GM06990 (cell line): ENCODE measurements at regions not wholly inside any gene's neighbourhood (a gene's known extent, or its start where the extent isn't known, plus 50 kb on each side); places are given as distances from the start of the nearest gene placed in this dataset.

ENCODE experiments used
- DNase-seq: peaks from one replicate; pipeline ENCODE4 v3.0.0-alpha.2; 2011; ENCODE audit not compliant: insufficient read length; ENCODE audit errors: extremely low read depth
- H3K27me3 ChIP-seq: replicated peaks from 2 replicates; pipeline ENCODE4 v1.6.0; 2011; ENCODE audit warnings: low read length; ENCODE audit not compliant: control insufficient read depth, insufficient read depth
- H3K36me3 ChIP-seq: 2 replicates; pipeline ENCODE4 v1.5.1; 2011; ENCODE audit warnings: low read length; ENCODE audit not compliant: control insufficient read depth, insufficient read depth
- H3K4me3 ChIP-seq: replicated peaks from 2 replicates; pipeline ENCODE4 v1.5.1; 2011; ENCODE audit warnings: low read depth, mild to moderate bottlenecking, control low read depth, low read length
- TF ChIP-seq, protein P1 (sequence below): IDR thresholded peaks from 2 replicates; pipeline ENCODE4 v1.5.1; 2011; ENCODE audit warnings: low read length, control low read depth, mild to moderate bottlenecking, inconsistent platforms; ENCODE audit not compliant: insufficient read depth, poor library complexity, severe bottlenecking

DNA sequence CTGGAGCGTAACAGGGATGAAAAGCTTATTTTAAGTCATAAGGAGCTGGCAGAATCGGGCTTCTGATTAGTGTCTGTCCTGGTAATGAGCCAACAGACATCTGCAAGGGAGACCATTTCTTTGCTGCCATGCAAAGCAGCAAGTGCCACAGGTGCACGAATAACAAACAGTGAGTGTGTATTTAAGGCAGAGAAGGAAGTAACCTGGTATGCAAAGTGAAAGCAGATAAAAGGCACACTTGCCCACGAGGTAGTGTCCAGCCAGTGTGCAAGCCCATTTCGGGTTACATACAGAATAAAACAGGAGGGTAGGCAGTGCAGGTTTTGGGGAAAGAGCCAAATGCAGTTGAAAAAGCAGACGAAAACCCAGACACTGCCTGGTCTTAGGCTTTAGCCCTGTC lies 1153.7 kb downstream of the SI start:
- H3K36me3 ChIP-seq: no peaks in the 10 kb centered on the region
- DNase-seq: no peak
- TF ChIP-seq, protein P1, sequence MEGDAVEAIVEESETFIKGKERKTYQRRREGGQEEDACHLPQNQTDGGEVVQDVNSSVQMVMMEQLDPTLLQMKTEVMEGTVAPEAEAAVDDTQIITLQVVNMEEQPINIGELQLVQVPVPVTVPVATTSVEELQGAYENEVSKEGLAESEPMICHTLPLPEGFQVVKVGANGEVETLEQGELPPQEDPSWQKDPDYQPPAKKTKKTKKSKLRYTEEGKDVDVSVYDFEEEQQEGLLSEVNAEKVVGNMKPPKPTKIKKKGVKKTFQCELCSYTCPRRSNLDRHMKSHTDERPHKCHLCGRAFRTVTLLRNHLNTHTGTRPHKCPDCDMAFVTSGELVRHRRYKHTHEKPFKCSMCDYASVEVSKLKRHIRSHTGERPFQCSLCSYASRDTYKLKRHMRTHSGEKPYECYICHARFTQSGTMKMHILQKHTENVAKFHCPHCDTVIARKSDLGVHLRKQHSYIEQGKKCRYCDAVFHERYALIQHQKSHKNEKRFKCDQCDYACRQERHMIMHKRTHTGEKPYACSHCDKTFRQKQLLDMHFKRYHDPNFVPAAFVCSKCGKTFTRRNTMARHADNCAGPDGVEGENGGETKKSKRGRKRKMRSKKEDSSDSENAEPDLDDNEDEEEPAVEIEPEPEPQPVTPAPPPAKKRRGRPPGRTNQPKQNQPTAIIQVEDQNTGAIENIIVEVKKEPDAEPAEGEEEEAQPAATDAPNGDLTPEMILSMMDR: no peak

DNA sequence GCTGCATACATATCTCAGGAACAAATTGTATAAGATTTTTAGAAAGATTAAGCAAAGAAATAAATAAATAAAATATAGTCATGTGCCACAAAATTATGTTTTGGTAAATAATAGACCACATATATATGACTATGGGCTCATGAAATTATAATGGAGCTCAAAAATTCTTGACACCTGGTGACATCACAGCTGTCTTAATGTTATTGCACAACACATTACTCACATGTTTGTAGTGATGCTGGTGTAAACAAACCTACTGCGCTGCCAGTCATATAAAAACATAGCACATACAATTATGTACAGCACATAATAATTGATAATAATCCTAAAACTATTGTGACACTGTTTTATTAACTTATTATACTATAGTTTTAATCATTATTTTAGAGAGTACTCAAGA lies 1159.1 kb downstream of the SI start:
- H3K4me3 ChIP-seq: no peak overlapping the region
- no peaks in the 10 kb centered on the region for H3K27me3 ChIP-seq
- TF ChIP-seq, protein P1: no peak
- no peak for DNase-seq
- H3K36me3 ChIP-seq: no peaks in the 10 kb centered on the region

More for the DNA sequence above, 1153.7 kb downstream of the SI start:
- Histone ChIP-seq H3K4me3 (no peak overlapping the region), H3K27me3 (no peaks in the 10 kb centered on the region)

DNA sequence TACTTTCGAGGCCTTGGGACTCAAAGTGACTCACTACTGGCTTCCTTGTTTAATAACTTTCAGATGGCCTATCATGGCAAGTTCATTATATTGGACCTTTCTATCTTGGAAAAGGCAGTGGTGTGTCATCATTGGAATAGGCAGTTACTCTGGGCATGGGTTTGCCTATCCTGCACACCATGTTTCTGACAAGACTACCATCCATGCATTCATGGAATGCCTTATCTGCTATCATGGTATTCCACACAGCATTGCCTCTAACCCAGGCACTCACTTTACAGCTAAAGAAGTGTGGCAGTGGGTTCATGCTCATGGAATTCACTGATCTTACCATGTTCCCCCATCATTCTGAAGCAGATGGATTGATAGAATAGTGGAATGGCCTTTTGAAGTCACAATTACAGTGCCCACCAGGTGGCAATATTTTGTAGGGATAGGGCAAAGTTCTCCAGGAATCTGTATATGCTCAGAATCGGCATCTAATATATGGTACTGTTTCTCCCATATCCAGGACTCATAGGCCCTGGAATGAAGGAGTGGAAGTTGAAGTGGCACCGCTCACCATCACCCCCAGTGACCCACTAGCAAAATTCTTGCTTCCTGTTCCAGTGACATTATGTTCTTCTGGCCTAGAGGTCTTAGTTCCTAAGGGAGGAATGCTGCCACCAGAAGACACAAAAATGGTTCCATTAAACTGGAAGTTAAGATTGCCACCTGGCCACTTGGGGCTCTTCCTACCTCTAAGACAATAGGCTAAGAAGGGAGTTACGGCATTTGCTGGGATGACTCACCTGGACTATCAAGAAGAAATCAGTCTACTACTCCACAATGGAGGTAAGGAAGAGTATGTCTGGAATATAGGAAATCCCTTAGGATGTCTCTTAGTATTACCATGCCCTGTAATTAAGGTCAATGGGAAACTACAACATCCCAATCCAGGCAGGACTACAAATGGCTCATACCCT lies 1161.4 kb downstream of the SI start:
- H3K27me3 ChIP-seq: no peaks in the 10 kb centered on the region
- TF ChIP-seq, protein P1: no peak
- H3K4me3 ChIP-seq: no peak overlapping the region
- no peaks in the 10 kb centered on the region for H3K36me3 ChIP-seq
- no peak for DNase-seq

DNA sequence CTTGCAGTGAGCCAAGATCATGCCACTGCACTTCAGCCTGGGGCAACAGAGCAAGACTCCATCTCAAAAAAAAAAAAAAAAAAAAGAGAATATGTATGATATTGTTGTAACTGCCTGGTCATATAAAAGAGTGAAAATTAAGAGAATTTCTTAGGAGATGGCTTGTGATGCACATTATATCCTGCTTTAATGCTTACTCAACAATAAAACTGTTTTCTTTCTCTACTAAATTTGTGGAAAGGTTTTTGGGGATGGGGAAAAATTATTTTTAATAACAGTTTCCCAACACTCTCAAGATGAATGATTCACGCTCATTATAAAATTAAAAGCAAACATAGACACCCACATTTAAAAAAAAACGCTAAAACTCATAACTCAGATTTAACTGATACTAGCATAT lies 1163.0 kb downstream of the SI start:
- Histone ChIP-seq H3K4me3 (no peak overlapping the region), H3K36me3 (no peaks in the 10 kb centered on the region), H3K27me3 (no peaks in the 10 kb centered on the region)
- TF ChIP-seq, protein P1: no peak
- no peak for DNase-seq

DNA sequence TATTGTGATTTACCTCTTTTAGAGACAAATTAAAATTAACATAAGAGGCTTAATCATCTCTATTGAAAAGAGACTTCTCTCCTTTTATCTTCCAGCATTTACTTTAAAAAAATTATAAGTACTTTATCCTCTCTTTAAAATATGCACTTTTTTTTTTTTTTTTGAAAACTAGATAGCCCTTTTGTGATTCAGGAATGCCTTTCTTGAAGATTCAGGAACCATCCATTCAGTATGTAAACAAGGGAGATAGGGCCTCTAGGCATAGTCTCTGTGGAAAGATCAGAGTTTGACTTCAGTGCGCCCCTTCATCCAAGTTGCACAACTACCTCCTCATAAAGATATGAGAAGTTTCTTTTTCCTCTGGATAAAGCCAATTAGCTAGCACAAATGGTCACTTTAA lies 1163.7 kb downstream of the SI start:
- no peak for DNase-seq
- TF ChIP-seq, protein P1: no peak
- Histone ChIP-seq H3K4me3 (no peak overlapping the region), H3K36me3 (no peaks in the 10 kb centered on the region), H3K27me3 (no peaks in the 10 kb centered on the region)
